ENCODE measurements at regions not wholly inside any gene's neighbourhood (a gene's known extent, or its start where the extent isn't known, plus 50 kb on each side); places are given as distances from the start of the nearest gene placed in this dataset.

GRCh38 chr5:51621156-51621555 is 237.9 kb downstream of the ISL1 start:
- Histone ChIP-seq H3K27ac (ENCODE audit: low read depth in 2 of 2, low read length in 1 of 2) (peak overlapping the region in 1 of 2 experiments; percentile 60; a peak in 2 of 4 replicates), H3K79me2 (ENCODE audit: insufficient read depth) (no peaks in the 10 kb centered on the region), H2AFZ (ENCODE audit: low read depth) (0 out of 2 replicates have a peak overlapping the region, but pooled peaks have one; percentile 53), H3K4me3 (ENCODE audit: low read depth in 2 of 2, low read length in 1 of 2) (no peak overlapping the region), H3K27me3 (ENCODE audit: insufficient read depth) (no peaks in the 10 kb centered on the region), H3K9me2 (0 out of 2 replicates have a peak, but pooled peaks cover 1% of the 10 kb centered on the region), H3K4me1 (ENCODE audit: control insufficient read depth in 1 of 2, insufficient read depth in 2 of 2, low read depth in 1 of 2, low read length in 1 of 2) (peaks cover 0 to 8% of the 10 kb centered on the region in 2 experiments; a peak in 2 of 4 replicates), H3F3A (replicated peaks; ENCODE audit: insufficient read depth) (no peaks in the 10 kb centered on the region), H3K36me3 (replicated peaks in 1 of 2; ENCODE audit: control insufficient read depth in 1 of 2, insufficient read depth in 2 of 2, low read length in 1 of 2) (no peaks in the 10 kb centered on the region), H3K9ac (no peak overlapping the region), H3K4me2 (no peak overlapping the region), H4K20me1 (ENCODE audit: insufficient read depth) (no peaks in the 10 kb centered on the region), H3K9me3 (no peaks in the 10 kb centered on the region)
- TF ChIP-seq FOXM1 (IDR thresholded peaks at IDR 0.05; ENCODE audit: low read depth), result no peak
- no peak for TF ChIP-seq TCF12 (IDR thresholded peaks at IDR 0.05)
- no peak for TF ChIP-seq GABPA (IDR thresholded peaks at IDR 0.05; ENCODE audit: low read depth)
- no peak for TF ChIP-seq RXRA (IDR thresholded peaks at IDR 0.05; ENCODE audit: borderline replicate concordance, low read depth)
- TF ChIP-seq FOXJ3 (CRISPR knock-in tag; IDR thresholded peaks at IDR 0.05), result no peak
- TF ChIP-seq MXI1 (IDR thresholded peaks at IDR 0.05; ENCODE audit: low read depth, low read length), result no peak
- no peak for TF ChIP-seq MAX (IDR thresholded peaks at IDR 0.05; ENCODE audit: low read depth)
- no peak for TF ChIP-seq SIN3A (IDR thresholded peaks at IDR 0.05; ENCODE audit: borderline replicate concordance, low read depth, low read length)
- TF ChIP-seq TAF1 (IDR thresholded peaks at IDR 0.05; ENCODE audit: borderline replicate concordance, low read depth, low read length), result no peak
- no peak for TF ChIP-seq USF2 (IDR thresholded peaks at IDR 0.05; ENCODE audit: borderline replicate concordance, low read depth, low read length)
- TF ChIP-seq POLR2AphosphoS5 (IDR thresholded peaks at IDR 0.05; ENCODE audit: low read depth, low read length), result no peak
- TF ChIP-seq USF1 (IDR thresholded peaks at IDR 0.05; ENCODE audit: borderline replicate concordance, low read depth), result no peak
- CTCF ChIA-PET, result interaction anchor here (1.3 kb wide), 1 partner anchor 30 kb away, joined by 4 read pairs; no protein-coding TSS in a partner anchor
- POLR2A ChIA-PET, result no interaction called here
- WGBS (ENCODE audit: low lambda C conversion rate), result 34% methylated on average over 1 of the region's 1 CpG
- no peak for DNase-seq

GRCh38 chr5:51622161-51622790 is 239.0 kb downstream of the ISL1 start:
- Histone ChIP-seq H3K4me1 (ENCODE audit: control insufficient read depth in 1 of 2, insufficient read depth in 2 of 2, low read depth in 1 of 2, low read length in 1 of 2) (peaks cover 0 to 8% of the 10 kb centered on the region in 2 experiments; a peak in 2 of 4 replicates), H3F3A (replicated peaks; ENCODE audit: insufficient read depth) (no peaks in the 10 kb centered on the region), H3K9ac (no peak overlapping the region), H3K4me2 (no peak overlapping the region), H3K27me3 (ENCODE audit: insufficient read depth) (no peaks in the 10 kb centered on the region), H3K4me3 (ENCODE audit: low read depth in 2 of 2, low read length in 1 of 2) (no peak overlapping the region), H3K79me2 (ENCODE audit: insufficient read depth) (no peaks in the 10 kb centered on the region), H3K36me3 (replicated peaks in 1 of 2; ENCODE audit: control insufficient read depth in 1 of 2, insufficient read depth in 2 of 2, low read length in 1 of 2) (no peaks in the 10 kb centered on the region), H2AFZ (ENCODE audit: low read depth) (peak overlapping the region; percentile 53; the same call in 1 of the 2 replicates), H3K9me3 (no peaks in the 10 kb centered on the region), H3K9me2 (0 out of 2 replicates have a peak, but pooled peaks cover 4% of the 10 kb centered on the region), H4K20me1 (ENCODE audit: insufficient read depth) (no peaks in the 10 kb centered on the region), H3K27ac (ENCODE audit: low read depth in 2 of 2, low read length in 1 of 2) (peak overlapping the region in 1 of 2 experiments; percentile 73; a peak in 2 of 4 replicates)
- ChIA-PET CTCF (interaction anchor here (0.8 to 1.3 kb wide), 3 partner anchors 16 to 339 kb away, joined by 3 to 4 read pairs (median 4); no protein-coding TSS in a partner anchor), POLR2A (no interaction called here)
- DNase-seq, result no peak
- TF ChIP-seq REST (IDR thresholded peaks at IDR 0.05; ENCODE audit: low read depth, low read length), result no peak
- no peak for TF ChIP-seq ELF1 (IDR thresholded peaks at IDR 0.05)
- TF ChIP-seq NFIC (IDR thresholded peaks at IDR 0.05; ENCODE audit: borderline replicate concordance), result no peak
- TF ChIP-seq TCF12 (IDR thresholded peaks at IDR 0.05), result no peak
- TF ChIP-seq SIN3A (IDR thresholded peaks at IDR 0.05; ENCODE audit: borderline replicate concordance, low read depth, low read length), result no peak
- TF ChIP-seq RAD21 (IDR thresholded peaks at IDR 0.05; ENCODE audit: low read length), result no peak
- TF ChIP-seq RCOR1 (IDR thresholded peaks at IDR 0.05; ENCODE audit: low read length), result no peak
- TF ChIP-seq MXI1 (IDR thresholded peaks at IDR 0.05; ENCODE audit: low read depth, low read length), result no peak
- 53% methylated on average over 2 of the region's 2 CpGs for WGBS (ENCODE audit: low lambda C conversion rate)

Measured in SK-N-SH (cell line).